GM12875 (cell line): ENCODE measurements at regions not wholly inside any gene's neighbourhood (a gene's known extent, or its start where the extent isn't known, plus 50 kb on each side); places are given as distances from the start of the nearest gene placed in this dataset.
"Not testable (repeated sequence)": the region's sequence is repeated elsewhere in the genome, so short reads cannot be mapped to it uniquely, and the experiment has no call there.

Experiments
- H3K4me3 ChIP-seq: one replicate; pipeline ENCODE4 v1.5.1; 2011; ENCODE audit warnings: low read depth, low read length, control low read depth
- TF ChIP-seq, protein P1 (sequence below): IDR thresholded peaks from 2 replicates; pipeline ENCODE4 v1.5.1; 2011; ENCODE audit warnings: low read depth, mild to moderate bottlenecking, control low read depth, inconsistent platforms, low read length, moderate library complexity, borderline replicate concordance; ENCODE audit not compliant: insufficient read depth

DNA sequence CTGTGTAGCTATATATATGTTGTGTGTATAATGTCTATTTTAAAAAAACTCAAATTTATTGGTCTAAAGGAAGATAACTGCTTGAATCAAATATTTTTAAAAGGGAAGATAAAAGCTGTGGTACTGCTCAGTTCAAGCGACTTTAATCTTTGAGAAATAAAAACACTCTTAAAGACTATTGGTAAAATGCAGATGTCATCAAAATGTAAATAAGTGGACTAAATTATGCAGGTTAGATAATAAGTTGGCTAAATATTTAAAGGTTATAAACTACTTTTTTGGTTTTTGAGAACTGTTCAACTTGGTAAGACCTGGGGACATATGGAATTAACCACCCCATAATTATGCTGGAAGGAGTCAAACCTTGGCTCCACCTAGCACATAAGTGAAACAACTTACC is 144.7 kb upstream of the ITM2A start:
- no peak overlapping the region for H3K4me3 ChIP-seq
- TF ChIP-seq, protein P1, sequence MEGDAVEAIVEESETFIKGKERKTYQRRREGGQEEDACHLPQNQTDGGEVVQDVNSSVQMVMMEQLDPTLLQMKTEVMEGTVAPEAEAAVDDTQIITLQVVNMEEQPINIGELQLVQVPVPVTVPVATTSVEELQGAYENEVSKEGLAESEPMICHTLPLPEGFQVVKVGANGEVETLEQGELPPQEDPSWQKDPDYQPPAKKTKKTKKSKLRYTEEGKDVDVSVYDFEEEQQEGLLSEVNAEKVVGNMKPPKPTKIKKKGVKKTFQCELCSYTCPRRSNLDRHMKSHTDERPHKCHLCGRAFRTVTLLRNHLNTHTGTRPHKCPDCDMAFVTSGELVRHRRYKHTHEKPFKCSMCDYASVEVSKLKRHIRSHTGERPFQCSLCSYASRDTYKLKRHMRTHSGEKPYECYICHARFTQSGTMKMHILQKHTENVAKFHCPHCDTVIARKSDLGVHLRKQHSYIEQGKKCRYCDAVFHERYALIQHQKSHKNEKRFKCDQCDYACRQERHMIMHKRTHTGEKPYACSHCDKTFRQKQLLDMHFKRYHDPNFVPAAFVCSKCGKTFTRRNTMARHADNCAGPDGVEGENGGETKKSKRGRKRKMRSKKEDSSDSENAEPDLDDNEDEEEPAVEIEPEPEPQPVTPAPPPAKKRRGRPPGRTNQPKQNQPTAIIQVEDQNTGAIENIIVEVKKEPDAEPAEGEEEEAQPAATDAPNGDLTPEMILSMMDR, result no peak

DNA sequence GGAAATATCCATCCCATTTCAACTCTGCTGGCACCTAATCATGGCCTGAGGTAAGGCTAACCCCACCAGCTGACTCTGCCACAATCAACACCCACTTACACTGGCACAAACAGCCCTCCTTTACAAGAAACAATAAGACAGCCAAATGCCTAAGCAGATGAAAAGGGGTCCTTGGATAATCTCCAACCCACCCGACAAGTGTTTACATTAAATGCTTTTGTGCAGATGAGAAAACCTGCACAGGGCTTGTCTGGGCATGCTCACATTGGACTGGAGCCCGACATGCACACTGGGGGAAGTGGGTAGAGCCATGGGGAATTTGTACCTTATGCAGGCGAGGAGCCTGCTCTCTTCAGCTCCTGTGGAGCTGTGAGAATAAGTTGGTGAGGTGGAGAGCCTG is 138.9 kb upstream of the ITM2A start:
- TF ChIP-seq, protein P1, result no peak

DNA sequence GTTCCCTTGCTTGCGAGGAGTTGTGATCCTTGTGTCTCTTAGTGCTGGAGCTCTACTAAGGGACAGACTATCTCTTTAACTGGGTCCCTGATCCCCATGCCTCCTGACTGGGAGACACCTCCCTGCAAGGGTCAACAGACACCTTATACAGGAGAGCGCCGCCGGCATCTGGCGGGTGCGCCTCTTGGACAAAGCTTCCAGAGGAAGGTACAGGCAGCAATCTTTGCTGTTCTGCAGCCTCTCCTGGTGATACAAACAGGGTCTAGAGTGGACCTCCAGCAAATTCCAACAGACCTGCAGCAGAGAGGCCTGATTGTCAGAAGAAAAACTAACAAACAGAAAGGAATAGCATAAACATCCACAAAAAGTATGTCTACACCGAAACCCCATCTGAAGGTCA is 115.6 kb upstream of the ITM2A start:
- H3K4me3 ChIP-seq, result no peak overlapping the region
- TF ChIP-seq, protein P1, result no peak

More for the DNA sequence above, 138.9 kb upstream of the ITM2A start:
- H3K4me3 ChIP-seq, result no peak overlapping the region

DNA sequence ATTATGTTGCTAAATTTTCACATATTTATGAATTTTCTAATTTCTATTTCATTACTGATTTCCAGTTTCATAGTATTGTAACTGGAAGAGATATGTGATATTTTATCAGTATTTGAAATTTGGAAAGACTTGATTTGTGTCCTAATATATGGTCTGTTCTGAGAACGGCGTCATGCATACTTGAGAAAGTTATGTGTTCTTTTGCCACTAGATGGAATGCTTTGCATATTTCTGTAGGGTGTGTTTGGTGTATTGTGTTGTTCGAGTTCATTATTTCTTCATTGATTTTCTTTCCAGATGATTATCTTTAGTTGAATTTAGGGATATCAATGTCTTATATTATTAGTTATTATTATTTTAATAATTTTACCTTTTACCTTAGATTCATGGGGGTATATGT is 110.6 kb upstream of the ITM2A start:
- TF ChIP-seq, protein P1, result no peak
- no peak overlapping the region for H3K4me3 ChIP-seq

DNA sequence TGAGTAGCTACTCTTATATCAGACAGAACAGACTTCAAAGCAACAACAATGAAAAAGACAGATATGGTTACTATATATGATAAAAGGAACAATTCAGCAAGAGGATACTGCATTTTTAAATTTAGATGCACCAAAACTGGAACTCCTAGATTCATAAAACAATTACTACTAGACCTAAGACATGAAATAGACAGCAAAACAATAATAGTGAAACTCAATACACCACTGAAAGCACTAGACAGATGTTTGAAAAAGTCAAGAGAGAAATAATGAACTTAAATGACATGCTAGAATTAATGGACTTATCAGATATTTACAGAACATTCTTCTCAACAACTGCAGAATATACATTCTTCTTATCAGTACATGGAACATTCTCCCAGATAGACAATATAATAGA is 99.5 kb upstream of the ITM2A start:
- TF ChIP-seq, protein P1, result no peak
- no peak overlapping the region for H3K4me3 ChIP-seq

DNA sequence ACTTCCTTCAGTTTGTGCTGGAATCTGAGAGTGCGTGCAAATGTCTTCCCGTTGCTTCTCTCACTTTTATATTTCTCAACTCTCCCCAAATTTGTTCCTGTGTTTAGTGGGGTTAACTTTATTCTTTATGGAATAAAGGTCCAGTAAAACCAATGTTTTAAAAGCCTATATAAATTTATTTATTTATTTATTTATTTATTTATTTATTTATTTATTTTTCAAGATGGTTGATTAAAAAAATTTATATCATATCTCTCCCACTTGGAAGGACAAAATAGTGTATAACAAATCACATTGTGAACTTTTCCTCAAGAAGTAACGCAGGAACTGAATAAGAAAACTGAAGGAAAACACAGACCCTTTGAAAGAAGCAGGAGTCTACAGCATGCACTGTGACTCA is 95.3 kb upstream of the ITM2A start:
- no peak overlapping the region for H3K4me3 ChIP-seq
- TF ChIP-seq, protein P1, result no peak

DNA sequence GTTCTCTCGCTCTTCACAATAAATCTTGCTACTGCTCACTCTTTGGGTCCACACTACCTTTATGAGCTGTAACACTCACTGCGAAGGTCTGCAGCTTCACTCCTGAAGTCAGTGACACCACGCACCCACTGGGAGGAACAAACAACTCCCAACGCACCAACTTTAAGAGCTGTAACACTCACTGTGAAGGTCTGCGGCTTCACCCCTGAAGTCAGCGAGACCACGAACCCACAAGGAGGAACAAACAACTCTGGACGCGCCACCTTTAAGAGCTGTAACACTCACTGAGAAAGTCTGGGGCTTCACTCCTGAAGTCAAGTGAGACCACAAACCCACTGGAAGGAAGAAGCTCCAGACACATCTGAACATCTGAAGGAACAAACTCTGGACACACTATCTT is 89.5 kb upstream of the ITM2A start:
- H3K4me3 ChIP-seq, result not testable (repeated sequence)

DNA sequence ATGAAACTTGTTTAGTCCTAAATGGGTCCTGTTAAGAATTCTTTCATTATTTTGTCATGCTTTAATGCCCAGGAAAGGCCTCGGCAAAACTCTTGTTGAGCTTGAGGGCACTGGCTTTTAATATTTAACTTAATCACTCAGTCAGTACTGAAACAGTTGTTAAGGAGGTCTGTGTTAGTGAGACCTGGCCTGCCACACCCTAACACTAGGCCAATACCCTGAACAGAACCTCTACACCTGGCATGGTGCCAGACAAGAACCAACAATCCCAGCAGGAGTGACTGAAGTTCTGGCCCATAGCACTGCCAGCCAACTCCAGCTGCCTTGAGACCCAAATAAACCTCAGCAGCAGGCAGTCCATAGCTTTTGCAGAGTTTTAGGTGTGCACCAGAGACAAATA is 85.7 kb upstream of the ITM2A start:
- no peak overlapping the region for H3K4me3 ChIP-seq
- TF ChIP-seq, protein P1, result no peak
